MG63 (cell line): ENCODE measurements at regions not wholly inside any gene's neighbourhood (a gene's known extent, or its start where the extent isn't known, plus 50 kb on each side); places are given as distances from the start of the nearest gene placed in this dataset.

Experiments
- DNase-seq: peaks from one replicate; pipeline ENCODE4 v3.0.0-alpha.2; 2020
- H3K27me3 ChIP-seq: fragments of 250-450 bp; sonication (Bioruptor Pico); 2 replicates; pipeline ENCODE4 v1.5.1; 2020; ENCODE audit warnings: mild to moderate bottlenecking, moderate library complexity
- H3K36me3 ChIP-seq: fragments of 250-450 bp; sonication (Bioruptor Pico); 2 replicates; pipeline ENCODE4 v1.5.1; 2020; ENCODE audit warnings: mild to moderate bottlenecking, moderate library complexity
- H3K4me3 ChIP-seq: fragments of 250-450 bp; sonication (Bioruptor Pico); 2 replicates; pipeline ENCODE4 v1.5.1; 2020; ENCODE audit warnings: mild to moderate bottlenecking, moderate library complexity
- H3K9me3 ChIP-seq: fragments of 250-450 bp; sonication (Bioruptor Pico); 2 replicates; pipeline ENCODE4 v1.5.1; 2020; ENCODE audit warnings: mild to moderate bottlenecking, moderate library complexity

- H3K4me3 ChIP-seq, result no peak overlapping the region
- peaks cover 5% of the 10 kb centered on the region; the same call in 1 of the 2 replicates for H3K9me3 ChIP-seq
- H3K36me3 ChIP-seq, result peaks cover 3% of the 10 kb centered on the region; the same call in 1 of the 2 replicates
- no peaks in the 10 kb centered on the region for H3K27me3 ChIP-seq
- no peak for DNase-seq
These were observed 241.4 kb upstream of the ZNF32 start for GRCh38 chr10:43890124-43890523.

DNA sequence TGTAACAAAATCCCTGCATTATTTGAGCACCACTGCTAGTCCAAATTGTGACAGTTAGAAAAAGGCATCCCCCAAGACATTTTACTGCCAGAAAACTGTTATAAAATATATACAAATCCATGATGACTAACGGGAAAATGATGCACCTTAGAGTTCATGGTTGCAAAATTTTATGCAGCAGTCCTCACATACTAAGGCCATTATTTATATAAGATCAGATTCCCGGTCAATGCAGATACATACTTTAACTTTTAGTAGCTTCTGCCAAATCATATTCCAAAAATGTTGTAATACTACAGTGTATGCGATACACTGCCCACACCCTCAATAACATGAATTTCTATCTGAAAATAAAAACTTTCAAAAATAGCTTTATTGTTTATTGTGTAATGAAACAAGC, 239.9 kb upstream of the ZNF32 start:
- Histone ChIP-seq H3K4me3 (no peak overlapping the region), H3K27me3 (no peaks in the 10 kb centered on the region), H3K9me3 (peaks cover 5% of the 10 kb centered on the region; the same call in 1 of the 2 replicates), H3K36me3 (peaks cover 3% of the 10 kb centered on the region; the same call in 1 of the 2 replicates)
- no peak for DNase-seq

DNA sequence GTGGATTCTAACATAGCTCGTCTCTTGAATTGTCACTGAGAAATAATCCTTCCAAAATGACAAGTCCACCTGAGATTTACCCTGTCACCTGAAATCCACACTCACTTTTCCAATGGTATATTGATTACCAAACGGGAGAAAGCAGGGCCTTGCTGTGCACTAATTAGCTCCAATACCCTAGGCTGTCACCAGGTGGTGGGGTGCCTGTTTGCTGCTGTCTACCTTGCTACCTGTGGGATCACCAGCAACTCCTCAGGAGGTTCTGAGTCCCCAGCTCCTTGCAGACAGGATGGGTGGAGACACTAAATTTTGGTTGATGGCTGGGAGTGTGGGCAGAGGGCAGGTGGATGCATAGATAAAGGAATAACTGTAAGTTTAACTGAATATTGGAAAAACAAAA, 237.2 kb upstream of the ZNF32 start:
- H3K9me3 ChIP-seq, result peaks cover 5% of the 10 kb centered on the region; the same call in 1 of the 2 replicates
- no peak overlapping the region for H3K4me3 ChIP-seq
- DNase-seq, result no peak
- H3K36me3 ChIP-seq, result peaks cover 3% of the 10 kb centered on the region; the same call in 1 of the 2 replicates
- H3K27me3 ChIP-seq, result no peaks in the 10 kb centered on the region

DNA sequence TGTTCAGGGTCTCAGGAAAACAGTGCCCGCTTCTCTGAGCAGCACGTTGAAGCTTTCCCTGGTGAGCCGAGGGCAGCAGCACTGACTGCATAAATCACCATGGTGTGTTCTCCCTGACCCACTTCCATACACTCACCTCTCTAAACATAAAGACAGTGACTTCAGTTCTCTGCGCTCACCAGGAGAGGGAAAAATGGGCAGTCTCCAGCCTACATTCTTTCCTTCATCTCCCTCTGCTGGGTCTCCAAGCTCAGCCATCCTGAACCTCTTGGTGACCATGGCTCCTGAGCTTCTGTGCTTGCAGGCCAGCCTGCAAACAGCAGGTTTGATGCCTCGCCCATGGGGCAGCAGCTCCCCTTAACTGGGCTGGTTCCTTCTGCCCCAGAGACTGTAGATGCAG, 236.6 kb upstream of the ZNF32 start:
- no peaks in the 10 kb centered on the region for H3K27me3 ChIP-seq
- H3K9me3 ChIP-seq, result peaks cover 5% of the 10 kb centered on the region; the same call in 1 of the 2 replicates
- no peak overlapping the region for H3K4me3 ChIP-seq
- no peak for DNase-seq
- H3K36me3 ChIP-seq, result peaks cover 3% of the 10 kb centered on the region; the same call in 1 of the 2 replicates

DNA sequence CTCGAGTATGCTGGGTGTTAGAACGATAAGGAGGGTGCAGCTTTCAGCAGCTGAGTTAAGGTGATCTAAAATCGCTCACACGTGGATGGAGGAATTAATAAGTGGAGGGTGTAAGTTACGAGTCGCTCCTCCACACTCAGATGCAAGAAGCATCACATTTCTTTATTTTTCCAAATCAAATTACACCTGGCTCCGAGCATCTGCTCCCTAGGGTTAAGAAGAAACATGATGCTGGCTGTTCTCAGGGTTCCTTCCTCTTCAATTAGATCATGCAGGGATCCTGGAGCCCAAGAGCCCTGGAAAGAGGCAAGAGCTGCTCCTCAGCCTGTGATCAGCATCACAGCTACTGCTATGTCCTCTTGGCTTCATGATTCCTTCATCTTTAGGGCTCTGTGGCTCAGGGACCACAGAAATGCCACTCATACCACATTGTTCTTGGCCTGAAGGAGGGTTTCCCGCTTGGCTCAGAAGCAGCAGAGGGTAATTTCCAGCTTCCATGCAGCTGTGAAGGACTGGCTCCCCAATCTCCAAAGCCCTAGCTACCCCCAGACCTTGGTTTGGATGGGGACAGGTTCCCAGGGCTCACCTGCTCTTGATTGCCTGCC, 235.9 kb upstream of the ZNF32 start:
- Histone ChIP-seq H3K36me3 (peaks cover 3% of the 10 kb centered on the region; the same call in 1 of the 2 replicates), H3K9me3 (peaks cover 5% of the 10 kb centered on the region; the same call in 1 of the 2 replicates), H3K27me3 (no peaks in the 10 kb centered on the region), H3K4me3 (no peak overlapping the region)
- no peak for DNase-seq

DNA sequence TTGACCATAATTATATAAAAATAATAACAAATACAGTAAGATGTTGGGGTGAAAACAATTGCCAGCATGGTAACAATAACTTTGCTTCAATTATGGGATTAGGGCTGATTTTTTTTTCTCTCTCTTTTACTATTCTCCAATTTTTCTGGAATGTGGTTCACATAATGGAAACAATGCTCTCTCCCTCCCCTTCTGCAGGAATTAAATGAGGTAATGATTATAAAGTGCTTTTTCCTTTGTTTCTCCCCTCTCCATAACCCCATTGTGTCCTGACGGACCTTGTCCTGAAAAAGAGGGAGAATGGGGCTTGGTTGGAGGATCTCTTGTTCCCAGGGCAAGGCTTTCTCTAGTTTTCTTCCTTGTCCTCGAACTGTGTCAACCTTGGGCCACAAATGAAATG, 234.0 kb upstream of the ZNF32 start:
- H3K4me3 ChIP-seq, result no peak overlapping the region
- H3K27me3 ChIP-seq, result no peaks in the 10 kb centered on the region
- peaks cover 3% of the 10 kb centered on the region for H3K36me3 ChIP-seq
- peaks cover 5% of the 10 kb centered on the region; the same call in 1 of the 2 replicates for H3K9me3 ChIP-seq
- DNase-seq, result no peak

- H3K9me3 ChIP-seq, result 0 out of 2 replicates have a peak, but pooled peaks cover 4% of the 10 kb centered on the region
- no peaks in the 10 kb centered on the region for H3K27me3 ChIP-seq
- no peak overlapping the region for H3K4me3 ChIP-seq
- no peak for DNase-seq
- H3K36me3 ChIP-seq, result peaks cover 1% of the 10 kb centered on the region
These were observed 233.0 kb upstream of the ZNF32 start for GRCh38 chr10:43881657-43882056.

- Histone ChIP-seq H3K36me3 (no peaks in the 10 kb centered on the region; the same call in 1 of the 2 replicates), H3K27me3 (no peaks in the 10 kb centered on the region), H3K9me3 (no peaks in the 10 kb centered on the region), H3K4me3 (no peak overlapping the region)
- no peak for DNase-seq
These were observed 231.5 kb upstream of the ZNF32 start for GRCh38 chr10:43880160-43880559.

DNA sequence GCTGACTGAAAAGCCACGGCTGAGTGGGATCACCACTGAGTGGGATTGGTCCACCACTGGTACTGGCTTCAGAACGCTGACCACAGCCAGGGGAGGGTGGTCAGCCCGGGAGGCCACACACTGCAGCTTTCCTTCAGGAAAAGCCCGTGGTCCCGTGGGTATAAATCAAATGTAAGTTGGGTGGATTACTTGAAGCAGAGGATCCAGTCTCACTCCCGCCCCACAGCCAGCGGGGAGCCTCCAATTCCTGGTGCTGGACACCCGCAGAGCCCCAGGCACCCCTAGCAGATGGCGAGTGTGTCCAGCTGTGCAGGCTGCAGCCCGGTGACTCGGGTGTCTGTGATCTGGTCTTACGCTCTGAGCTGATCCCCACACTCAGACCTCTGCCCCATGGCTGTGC, 231.1 kb upstream of the ZNF32 start:
- no peak overlapping the region for H3K4me3 ChIP-seq
- H3K36me3 ChIP-seq, result no peaks in the 10 kb centered on the region; the same call in 1 of the 2 replicates
- no peaks in the 10 kb centered on the region for H3K9me3 ChIP-seq
- no peaks in the 10 kb centered on the region for H3K27me3 ChIP-seq
- DNase-seq, result no peak

DNA sequence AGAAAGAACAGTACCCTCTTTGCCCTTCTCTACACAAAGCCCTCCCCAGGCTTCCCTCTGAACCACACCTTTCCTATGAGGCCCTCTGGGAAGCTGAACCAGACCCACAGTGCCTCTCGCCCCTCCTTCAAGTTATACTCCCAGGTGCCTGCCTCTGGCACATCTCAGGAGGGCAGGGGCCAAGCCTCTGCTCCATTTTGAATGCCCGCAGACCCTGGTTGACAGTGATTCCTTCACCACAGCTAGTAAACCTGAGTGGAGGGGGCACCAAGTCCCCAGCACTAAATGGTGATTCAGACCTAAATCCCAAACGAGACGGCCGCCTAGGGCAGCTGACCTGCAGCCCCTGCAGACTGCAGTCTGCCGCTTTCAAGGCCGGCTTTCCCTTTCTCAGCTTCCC, 230.5 kb upstream of the ZNF32 start:
- Histone ChIP-seq H3K36me3 (no peaks in the 10 kb centered on the region; the same call in 1 of the 2 replicates), H3K9me3 (no peaks in the 10 kb centered on the region), H3K27me3 (no peaks in the 10 kb centered on the region), H3K4me3 (no peak overlapping the region)
- DNase-seq, result no peak

DNA sequence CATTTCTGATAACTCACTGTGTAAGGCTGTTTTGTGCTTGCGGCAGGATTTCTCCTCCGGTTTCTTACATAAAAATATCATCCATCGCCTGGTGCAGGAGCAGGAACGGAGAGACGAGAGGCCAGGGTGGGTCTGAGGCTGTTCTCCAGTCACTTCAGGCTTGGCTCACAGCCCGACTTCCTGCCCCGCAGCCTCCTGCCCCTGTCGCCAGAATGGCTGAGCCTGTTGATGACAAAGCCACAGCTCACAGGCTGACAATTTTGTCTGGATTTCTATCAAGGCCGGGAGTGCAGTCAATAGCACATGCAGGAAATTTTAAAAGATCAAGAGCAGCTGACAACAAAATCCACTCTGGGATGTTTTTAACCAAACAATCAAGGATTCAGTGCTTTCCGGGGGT, 229.7 kb upstream of the ZNF32 start:
- peak; percentile 68 for DNase-seq
- H3K27me3 ChIP-seq, result no peaks in the 10 kb centered on the region
- no peak overlapping the region for H3K4me3 ChIP-seq
- no peaks in the 10 kb centered on the region for H3K9me3 ChIP-seq
- no peaks in the 10 kb centered on the region; the same call in 1 of the 2 replicates for H3K36me3 ChIP-seq

DNA sequence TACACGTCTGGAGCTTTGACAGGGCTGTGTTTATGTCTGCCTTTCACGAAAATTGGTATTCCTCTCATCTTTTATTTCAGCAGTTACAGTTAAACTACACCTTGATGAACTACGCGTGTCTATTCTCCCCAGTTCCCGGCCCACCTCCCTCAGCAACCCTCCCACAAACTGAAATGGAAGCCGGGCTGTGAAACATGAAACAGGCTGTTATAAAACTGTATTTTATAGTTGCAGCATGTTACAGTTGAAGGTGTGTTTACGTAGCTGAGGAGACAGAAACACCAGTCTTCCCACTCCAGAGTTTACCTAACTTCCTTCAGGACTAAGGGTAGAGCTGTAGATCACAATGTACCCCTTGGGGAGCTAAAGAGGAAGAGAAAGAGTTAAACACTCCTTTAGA, 228.3 kb upstream of the ZNF32 start:
- peaks cover 4% of the 10 kb centered on the region for H3K9me3 ChIP-seq
- H3K4me3 ChIP-seq, result no peak overlapping the region
- DNase-seq, result no peak
- no peaks in the 10 kb centered on the region for H3K27me3 ChIP-seq
- H3K36me3 ChIP-seq, result no peaks in the 10 kb centered on the region; the same call in 1 of the 2 replicates

DNA sequence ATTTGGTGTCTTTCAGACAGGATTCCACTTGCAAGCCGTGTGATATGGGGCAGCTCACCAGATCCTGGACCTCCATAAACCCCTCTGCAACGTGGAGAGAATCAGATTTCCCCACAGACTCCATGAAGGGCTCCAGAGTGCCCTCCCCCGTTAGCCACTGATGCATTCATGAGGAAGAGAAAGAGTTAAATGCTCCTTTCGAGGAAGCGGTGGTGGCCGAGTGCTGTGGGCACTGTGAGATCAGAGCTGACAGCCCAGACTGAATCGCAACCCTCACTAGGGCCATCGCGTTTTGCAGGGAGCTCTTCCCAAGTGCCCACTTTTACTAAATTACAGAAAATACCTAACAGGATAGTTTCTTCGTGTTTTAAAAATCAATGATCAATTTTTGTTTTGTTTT, 226.3 kb upstream of the ZNF32 start:
- no peak for DNase-seq

DNA sequence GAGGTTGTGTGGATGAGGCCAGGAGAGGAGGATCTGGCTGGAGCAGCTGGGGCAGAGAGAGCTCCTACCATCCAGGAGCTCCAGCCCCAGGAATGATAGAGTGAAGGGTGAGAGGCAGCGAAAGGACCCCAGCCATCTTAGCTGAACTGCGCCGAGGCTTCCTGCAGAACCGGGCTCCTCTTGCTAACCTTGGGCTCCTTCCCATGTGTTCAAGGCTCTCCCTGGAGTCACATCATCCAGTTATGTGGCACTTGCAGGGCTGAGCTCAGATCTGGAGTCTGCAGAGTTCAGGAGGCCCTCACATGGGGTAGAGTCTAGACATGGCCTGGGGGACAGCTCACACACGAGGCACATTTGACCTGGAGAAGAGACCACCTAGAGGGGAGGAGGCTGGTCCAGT, 225.0 kb upstream of the ZNF32 start:
- Histone ChIP-seq H3K9me3 (peaks cover 4% of the 10 kb centered on the region), H3K36me3 (peaks cover 2% of the 10 kb centered on the region; the same call in 1 of the 2 replicates), H3K4me3 (no peak overlapping the region), H3K27me3 (no peaks in the 10 kb centered on the region)
- DNase-seq, result no peak

More for the DNA sequence above, 226.3 kb upstream of the ZNF32 start:
- no peaks in the 10 kb centered on the region; the same call in 1 of the 2 replicates for H3K36me3 ChIP-seq
- H3K4me3 ChIP-seq, result no peak overlapping the region
- H3K9me3 ChIP-seq, result peaks cover 4% of the 10 kb centered on the region
- no peaks in the 10 kb centered on the region for H3K27me3 ChIP-seq

DNA sequence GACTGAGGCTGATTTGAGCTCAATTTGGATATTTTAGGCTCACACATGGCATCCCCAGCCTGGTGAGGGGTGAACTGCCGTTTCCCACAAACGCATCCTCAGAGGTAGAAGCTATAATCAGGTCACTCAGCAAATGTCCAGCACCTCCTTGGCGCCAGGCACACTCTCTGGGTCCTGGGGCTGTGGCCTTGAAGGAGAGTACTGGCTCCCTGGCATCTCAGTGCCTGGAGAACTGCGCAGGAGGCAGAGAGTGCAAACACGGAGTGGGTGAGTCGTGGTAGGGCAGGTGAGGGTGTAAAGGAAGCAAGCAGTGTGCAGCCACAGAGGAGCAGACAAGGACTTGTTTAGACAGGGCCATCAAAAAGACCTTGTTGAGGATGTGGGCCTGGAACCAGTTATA, 224.0 kb upstream of the ZNF32 start:
- no peak for DNase-seq
- peaks cover 2% of the 10 kb centered on the region; the same call in 1 of the 2 replicates for H3K36me3 ChIP-seq
- no peaks in the 10 kb centered on the region for H3K27me3 ChIP-seq
- peaks cover 4% of the 10 kb centered on the region for H3K9me3 ChIP-seq
- no peak overlapping the region for H3K4me3 ChIP-seq

GRCh38 chr10:43871545-43871944, 222.9 kb upstream of the ZNF32 start:
- Histone ChIP-seq H3K4me3 (no peak overlapping the region), H3K27me3 (no peaks in the 10 kb centered on the region), H3K9me3 (peaks cover 4% of the 10 kb centered on the region), H3K36me3 (peaks cover 2% of the 10 kb centered on the region; the same call in 1 of the 2 replicates)
- DNase-seq, result no peak

GRCh38 chr10:43870968-43871439, 222.3 kb upstream of the ZNF32 start:
- H3K27me3 ChIP-seq, result no peaks in the 10 kb centered on the region
- no peak overlapping the region for H3K4me3 ChIP-seq
- DNase-seq, result peak; percentile 83
- peaks cover 2% of the 10 kb centered on the region; the same call in 1 of the 2 replicates for H3K36me3 ChIP-seq
- H3K9me3 ChIP-seq, result peaks cover 4% of the 10 kb centered on the region
